ENCODE measurements at regions not wholly inside any gene's neighbourhood (a gene's known extent, or its start where the extent isn't known, plus 50 kb on each side); places are given as distances from the start of the nearest gene placed in this dataset.

GRCh38 chr2:67923696-67924095 is 139.1 kb downstream of the C1D start:
- peak; percentile 65 for DNase-seq

- DNase-seq: peak; percentile 33
Measured at GRCh38 chr2:67927501-67927900, 135.3 kb downstream of the C1D start.

GRCh38 chr2:67930156-67930555 is 132.6 kb downstream of the C1D start:
- peak; percentile 81 for DNase-seq

GRCh38 chr2:67936969-67937368 is 125.8 kb downstream of the C1D start:
- DNase-seq: no peak

GRCh38 chr2:67938053-67938452 is 124.8 kb downstream of the C1D start:
- no peak for DNase-seq

GRCh38 chr2:67945056-67945455 is 117.7 kb downstream of the C1D start:
- DNase-seq: no peak

- DNase-seq: peak; percentile 1
Measured at GRCh38 chr2:67945940-67946339, 116.9 kb downstream of the C1D start.

- DNase-seq: no peak
Measured at GRCh38 chr2:67948057-67948456, 114.7 kb downstream of the C1D start.

- DNase-seq: peak; percentile 59
Measured at GRCh38 chr2:67948506-67948905, 114.3 kb downstream of the C1D start.

- no peak for DNase-seq
Measured at GRCh38 chr2:67950018-67950417, 112.8 kb downstream of the C1D start.

GRCh38 chr2:67950919-67951318 is 111.9 kb downstream of the C1D start:
- peak; percentile 13 for DNase-seq

- DNase-seq: no peak
Measured at GRCh38 chr2:67952066-67952465, 110.7 kb downstream of the C1D start.

- peak; percentile 96 for DNase-seq
Measured at GRCh38 chr2:67954093-67954748, 108.6 kb downstream of the C1D start.

- DNase-seq: peak; percentile 29
Measured at GRCh38 chr2:67955748-67956603, 106.8 kb downstream of the C1D start.

- DNase-seq: no peak
Measured at GRCh38 chr2:67965246-67965645, 97.6 kb downstream of the C1D start.

GRCh38 chr2:67970071-67970470 is 92.7 kb downstream of the C1D start:
- DNase-seq: no peak

GRCh38 chr2:67970542-67970941 is 92.3 kb downstream of the C1D start:
- no peak for DNase-seq

GRCh38 chr2:67974559-67975430 is 88.0 kb downstream of the C1D start:
- DNase-seq: peak; percentile 40

GRCh38 chr2:67977464-67977863 is 85.3 kb downstream of the C1D start:
- no peak for DNase-seq

GRCh38 chr2:67982956-67983355 is 79.8 kb downstream of the C1D start:
- no peak for DNase-seq

- no peak for DNase-seq
Measured at GRCh38 chr2:67984600-67984999, 78.2 kb downstream of the C1D start.

- no peak for DNase-seq
Measured at GRCh38 chr2:67985586-67985985, 77.2 kb downstream of the C1D start.

- no peak for DNase-seq
Measured at GRCh38 chr2:67986258-67986657, 76.5 kb downstream of the C1D start.

Measured in NCI-H69 (cell line).